Pons (tissue), 1 donor: ENCODE measurements at regions not wholly inside any gene's neighbourhood (a gene's known extent, or its start where the extent isn't known, plus 50 kb on each side); places are given as distances from the start of the nearest gene placed in this dataset.

Source experiments
- DNase-seq: peaks from one replicate; pipeline ENCODE4 v3.0.0-alpha.2; 2016; ENCODE audit warnings: low spot score

DNA sequence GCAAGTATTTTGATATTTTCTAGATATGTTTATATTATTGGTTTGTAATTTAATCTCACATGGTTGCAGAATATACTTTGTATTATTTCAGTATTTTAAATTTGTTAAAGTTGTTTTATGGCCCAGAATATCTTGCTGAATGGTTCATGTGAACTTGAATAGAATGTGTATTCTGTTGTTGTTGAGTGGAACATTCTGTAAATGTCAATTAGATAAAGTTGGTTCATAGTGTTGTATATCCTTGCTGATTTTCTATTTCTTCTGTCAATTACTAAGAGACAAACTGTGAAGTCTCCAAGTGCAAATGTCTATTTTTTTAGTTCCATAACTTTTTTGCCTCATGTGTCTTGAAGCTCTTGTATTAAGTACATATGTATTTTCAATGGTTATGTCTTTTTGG lies 411.7 kb downstream of the NPIPA7 start:
- no peak for DNase-seq

GRCh38 chr16:16791051-16791450 lies 412.1 kb downstream of the NPIPA7 start:
- no peak for DNase-seq

DNA sequence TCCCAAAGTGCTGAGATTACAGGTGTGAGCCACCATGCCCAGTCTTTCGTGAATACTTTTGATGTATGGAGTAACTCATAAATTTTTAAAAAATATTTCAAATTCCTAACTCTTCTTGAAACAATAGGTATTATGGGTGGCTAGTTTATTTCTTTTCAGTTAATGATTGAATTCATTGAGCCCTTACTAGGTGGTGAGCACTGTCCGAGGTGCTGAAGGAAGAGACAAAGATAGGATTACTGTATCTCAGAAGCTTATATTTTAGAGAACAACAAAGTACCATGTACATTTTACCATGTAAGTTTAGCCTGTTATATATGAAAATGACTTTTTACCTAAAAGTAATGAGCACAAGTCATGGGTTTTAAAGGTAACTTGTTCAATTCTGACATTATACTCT lies 418.3 kb downstream of the NPIPA7 start:
- no peak for DNase-seq

GRCh38 chr16:16798504-16798903 lies 419.6 kb downstream of the NPIPA7 start:
- DNase-seq: no peak

GRCh38 chr16:16805809-16806208 lies 426.9 kb downstream of the NPIPA7 start:
- DNase-seq: no peak

DNA sequence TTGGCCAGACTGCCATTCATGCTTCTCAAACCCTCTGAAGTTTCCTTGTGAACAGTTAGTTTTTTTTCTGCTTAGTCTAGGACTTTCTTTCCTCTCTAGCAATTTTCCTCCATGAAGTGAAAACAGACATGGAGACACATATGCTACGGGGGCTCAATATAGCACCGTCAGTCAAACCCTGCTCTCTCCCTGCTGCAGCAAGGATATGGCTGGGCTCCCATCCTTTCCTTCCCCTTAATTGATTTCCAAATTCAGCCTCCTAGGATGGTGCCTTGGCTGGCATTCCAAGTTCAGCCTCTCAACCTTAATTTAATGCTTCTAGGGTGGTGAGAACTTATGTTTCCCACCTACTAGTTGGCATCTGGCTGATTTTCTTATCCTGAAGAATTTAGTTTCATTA lies 436.7 kb downstream of the NPIPA7 start:
- no peak for DNase-seq

DNA sequence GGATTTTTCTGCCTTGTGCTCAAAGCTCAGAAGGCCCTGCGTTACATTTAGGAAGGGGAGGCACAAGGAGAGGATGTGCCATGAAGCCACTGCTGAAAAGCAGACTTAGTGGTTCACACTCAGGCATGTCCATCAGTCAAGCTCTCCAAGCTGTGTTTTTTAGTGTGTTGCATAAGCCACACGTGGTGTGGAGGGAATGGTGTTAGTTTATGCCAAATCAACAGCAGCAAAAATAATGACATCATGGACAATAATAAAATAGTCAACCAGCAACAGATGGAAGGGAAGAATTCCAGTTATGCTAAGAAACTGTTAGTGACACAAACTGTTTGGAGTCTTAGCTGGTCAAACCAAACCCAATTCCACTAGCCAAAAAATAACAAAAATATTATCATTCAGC lies 438.3 kb downstream of the NPIPA7 start:
- DNase-seq: no peak

DNA sequence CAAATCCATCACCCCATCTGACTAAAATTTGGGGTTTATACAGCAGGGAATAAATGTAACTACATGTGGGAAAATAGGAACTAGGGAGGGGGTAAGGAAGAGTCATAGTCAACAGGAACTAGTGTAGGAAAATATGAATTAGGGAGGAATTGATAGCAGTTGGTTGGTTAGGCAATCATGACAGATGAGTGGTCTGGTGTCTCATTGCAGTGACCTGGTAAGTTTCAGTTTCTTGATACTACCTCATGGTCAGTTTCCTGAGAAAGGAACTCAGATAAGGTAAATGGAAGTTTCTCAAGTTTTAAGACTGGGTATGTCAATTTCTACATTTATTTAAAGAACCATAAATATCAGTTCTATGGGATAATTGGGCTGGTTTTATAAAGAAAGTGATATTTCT lies 442.3 kb downstream of the NPIPA7 start:
- no peak for DNase-seq

DNA sequence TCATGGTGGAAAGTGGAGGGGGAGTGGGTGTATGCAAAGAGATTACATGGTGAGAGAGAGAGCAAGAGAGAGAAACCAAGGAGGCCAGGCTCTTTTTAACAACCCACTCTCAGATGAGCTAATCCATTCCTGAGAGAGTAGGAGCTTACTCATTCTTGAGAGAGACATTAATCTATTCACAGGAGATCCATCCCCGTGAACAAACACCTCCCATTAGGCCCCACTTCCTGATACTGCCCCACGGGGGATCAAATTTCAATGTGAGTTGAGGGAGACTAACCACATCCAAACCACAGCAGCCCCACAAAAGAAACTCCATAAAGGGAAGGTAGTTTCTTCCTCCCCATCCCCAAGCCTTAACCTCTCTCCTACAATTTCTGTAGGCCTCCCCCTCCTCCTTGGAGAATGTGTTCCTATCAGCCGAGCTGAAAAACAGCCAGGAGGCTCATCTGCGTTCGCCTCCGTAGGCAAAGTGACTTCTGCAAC lies 450.0 kb downstream of the NPIPA7 start:
- DNase-seq: no peak

DNA sequence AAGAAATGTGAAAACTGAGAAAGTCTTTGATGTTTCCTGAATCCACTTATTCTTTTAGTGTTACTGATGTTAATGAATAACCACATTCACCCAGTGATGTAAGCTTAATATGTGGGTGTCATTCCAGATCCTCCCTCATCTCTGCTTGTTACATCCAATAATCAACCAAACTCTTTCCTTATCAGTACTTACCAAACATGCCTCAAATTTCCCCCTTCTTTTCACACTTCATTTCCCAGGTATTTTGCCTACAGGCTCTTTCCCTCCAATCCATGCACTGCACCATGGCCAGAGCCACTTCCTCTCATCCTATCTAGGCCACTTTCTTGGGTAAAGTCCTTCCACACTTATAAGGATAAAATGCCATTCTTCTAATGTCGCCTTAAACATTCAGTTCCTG lies 451.5 kb downstream of the NPIPA7 start:
- no peak for DNase-seq

GRCh38 chr16:16830973-16831372 lies 452.0 kb downstream of the NPIPA7 start:
- no peak for DNase-seq

DNA sequence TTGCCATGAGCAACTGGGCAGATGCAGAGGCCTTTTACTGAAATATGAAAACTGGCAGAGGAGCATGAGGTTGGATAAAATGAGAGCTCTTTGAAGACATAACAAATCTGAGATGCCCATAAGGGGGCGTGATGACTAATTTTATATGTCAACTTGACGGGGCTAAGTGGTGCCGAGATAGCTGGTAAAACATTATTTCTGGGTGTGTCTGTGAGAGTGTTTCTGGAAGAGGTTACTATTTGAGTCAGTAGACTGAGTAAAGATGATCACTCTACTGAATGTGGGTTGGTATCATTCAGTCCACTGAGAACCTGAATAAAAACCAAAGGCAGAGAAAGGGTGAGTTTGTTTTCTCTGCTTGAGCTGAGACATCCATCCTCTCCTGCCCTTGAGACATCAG lies 454.2 kb downstream of the NPIPA7 start:
- no peak for DNase-seq

- no peak for DNase-seq
Measured at GRCh38 chr16:16850274-16850673, 471.3 kb downstream of the NPIPA7 start.

GRCh38 chr16:16857012-16857411 lies 478.1 kb downstream of the NPIPA7 start:
- no peak for DNase-seq

- no peak for DNase-seq
Measured at GRCh38 chr16:16857603-16858283, 478.8 kb downstream of the NPIPA7 start.

DNA sequence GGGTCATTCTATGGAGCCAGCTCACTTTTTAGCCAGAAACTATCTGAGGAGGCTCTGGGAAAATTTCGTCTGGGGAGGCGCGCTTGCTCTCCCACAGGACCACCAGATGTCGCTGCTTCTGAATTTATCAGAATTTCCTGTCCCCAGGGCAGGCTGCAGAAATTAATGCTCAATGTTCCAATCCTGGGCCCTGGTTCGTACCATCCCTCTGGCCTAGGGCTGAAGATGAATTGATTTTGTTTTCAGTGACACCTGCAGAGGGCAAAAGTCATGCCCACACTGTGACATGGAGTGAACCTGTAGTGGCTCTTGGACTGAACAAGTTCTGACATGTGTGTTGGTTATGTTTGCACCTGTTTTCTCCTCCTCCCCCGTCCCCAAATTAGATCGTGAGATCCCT lies 482.6 kb downstream of the NPIPA7 start:
- peak; percentile 52 for DNase-seq

DNA sequence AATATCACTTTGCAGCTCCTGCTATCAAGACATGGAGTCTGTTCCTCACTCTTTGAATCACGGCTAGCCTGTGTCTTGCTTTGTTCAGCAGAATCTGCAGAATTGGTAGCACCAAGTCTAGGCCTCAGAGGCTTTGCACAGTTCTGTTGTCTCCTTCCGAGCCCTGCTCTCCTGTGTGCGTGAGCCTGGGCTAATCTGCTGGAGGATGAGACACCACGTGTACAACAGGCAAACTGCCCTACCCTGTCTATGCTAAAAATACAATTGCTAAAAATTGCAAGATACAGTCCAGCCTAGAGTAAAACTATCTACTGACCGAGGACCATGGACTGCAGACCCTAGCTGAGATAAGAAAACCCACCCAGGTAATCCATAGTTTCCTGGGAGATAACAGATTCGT lies 484.7 kb downstream of the NPIPA7 start:
- DNase-seq: no peak

GRCh38 chr16:16864536-16864935 lies 485.6 kb downstream of the NPIPA7 start:
- no peak for DNase-seq

DNA sequence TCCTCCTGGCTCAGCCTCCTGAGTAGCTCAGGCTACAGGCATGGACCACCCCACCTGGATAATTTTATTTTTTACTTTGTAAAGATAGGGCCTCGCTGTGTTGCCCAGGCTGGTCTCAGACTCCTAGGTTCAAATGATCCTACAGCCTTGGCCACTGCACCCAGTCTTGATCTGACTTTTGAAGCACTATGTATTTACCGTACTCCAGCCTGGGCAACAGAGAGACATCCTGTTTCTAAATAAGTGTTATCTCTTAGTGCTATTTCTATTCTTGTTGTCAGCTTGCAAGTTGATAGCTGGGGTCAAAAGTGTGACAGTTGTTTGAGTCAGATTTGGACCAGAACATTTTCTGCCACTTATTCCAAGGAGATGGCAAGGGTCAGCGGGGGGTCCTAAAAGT lies 486.4 kb downstream of the NPIPA7 start:
- DNase-seq: no peak

- no peak for DNase-seq
Measured at GRCh38 chr16:16867973-16868372, 489.0 kb downstream of the NPIPA7 start.

DNA sequence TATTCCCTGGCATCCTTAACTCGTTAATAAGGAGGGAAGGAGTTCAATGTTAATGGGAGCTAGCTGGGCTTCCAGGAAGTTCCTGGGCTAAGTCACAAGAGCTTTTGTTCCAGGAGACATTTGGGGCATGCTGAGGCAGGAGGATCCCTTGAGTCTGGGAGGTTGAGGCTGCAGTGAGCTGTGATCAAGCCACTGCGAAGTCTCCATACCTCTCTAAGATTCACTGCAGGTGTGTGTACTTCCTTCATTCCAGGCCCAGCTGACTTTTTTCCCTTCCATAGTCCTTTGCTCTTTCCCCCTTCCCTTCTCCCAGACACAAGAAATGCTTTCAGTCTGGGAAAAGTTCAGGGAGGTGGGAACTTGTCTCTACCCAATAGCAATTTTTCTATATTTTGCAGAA lies 489.8 kb downstream of the NPIPA7 start:
- no peak for DNase-seq

GRCh38 chr16:16869746-16870145 lies 490.8 kb downstream of the NPIPA7 start:
- no peak for DNase-seq

DNA sequence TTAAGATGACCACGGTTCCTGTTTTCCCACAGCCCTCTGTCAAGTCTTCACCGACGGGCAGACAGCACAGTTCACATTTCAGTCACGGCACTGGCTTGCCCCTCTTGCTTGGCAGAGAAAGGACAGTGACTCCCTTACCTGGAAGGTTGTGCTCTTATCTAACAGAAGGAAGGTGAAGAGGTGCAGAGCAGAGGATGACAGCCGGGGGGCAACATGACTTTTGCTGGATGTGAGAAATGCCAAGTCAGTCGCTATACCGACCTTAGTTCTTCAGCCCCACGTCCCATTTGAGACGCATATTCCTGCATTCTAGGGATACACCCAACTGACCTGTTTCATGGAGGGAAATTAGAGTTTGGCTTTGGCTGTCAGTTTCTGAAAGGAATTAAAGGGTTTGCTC lies 492.3 kb downstream of the NPIPA7 start:
- no peak for DNase-seq

- DNase-seq: no peak
Measured at GRCh38 chr16:16877061-16877460, 498.1 kb downstream of the NPIPA7 start.
